Renal cortical epithelial cell (primary cell): ENCODE measurements at regions not wholly inside any gene's neighbourhood (a gene's known extent, or its start where the extent isn't known, plus 50 kb on each side); places are given as distances from the start of the nearest gene placed in this dataset.
"Not testable (repeated sequence)": the region's sequence is repeated elsewhere in the genome, so short reads cannot be mapped to it uniquely, and the experiment has no call there.

ENCODE experiments used
- DNase-seq: peaks from one replicate; pipeline ENCODE4 v3.0.0-alpha.2; 2011; ENCODE audit warnings: low read depth

- DNase-seq = no peak
These were observed 149.6 kb upstream of the SH3BP4 start for GRCh38 chr2:234802071-234802844.

- no peak for DNase-seq
These were observed 154.1 kb upstream of the SH3BP4 start for GRCh38 chr2:234797566-234798250.

- DNase-seq = no peak
These were observed 155.7 kb upstream of the SH3BP4 start for GRCh38 chr2:234796045-234796591.

DNA sequence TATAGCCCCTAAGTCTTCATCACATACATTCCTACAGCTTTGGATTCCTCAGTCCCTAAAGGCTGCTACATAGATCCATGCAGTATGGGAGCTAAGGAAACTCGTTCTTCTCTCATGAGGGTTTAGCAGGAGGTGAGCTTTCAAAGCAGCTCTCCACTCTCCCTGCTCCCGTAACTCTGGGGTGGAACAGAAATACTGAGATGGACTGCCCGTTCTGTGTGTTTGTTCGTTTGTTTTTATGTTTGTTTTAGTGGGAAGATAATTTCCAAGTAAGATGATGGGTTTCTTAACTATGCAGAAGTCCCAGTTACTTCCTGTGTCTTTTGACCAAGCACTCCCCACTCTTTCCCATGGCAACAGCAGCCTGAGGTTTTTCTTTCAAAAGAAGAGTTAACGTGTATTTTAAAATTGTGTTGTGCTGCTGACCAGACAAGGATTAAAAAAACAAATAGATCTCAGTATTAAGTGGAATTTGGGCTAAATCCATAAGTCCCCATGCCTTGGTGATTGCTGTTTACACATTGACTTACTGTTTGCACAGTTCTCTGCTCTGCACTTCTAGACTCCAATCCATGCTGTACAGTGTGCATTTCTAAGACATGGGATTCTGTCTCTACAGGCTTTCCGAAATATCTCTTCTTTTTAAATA is 156.4 kb upstream of the SH3BP4 start:
- no peak for DNase-seq

DNA sequence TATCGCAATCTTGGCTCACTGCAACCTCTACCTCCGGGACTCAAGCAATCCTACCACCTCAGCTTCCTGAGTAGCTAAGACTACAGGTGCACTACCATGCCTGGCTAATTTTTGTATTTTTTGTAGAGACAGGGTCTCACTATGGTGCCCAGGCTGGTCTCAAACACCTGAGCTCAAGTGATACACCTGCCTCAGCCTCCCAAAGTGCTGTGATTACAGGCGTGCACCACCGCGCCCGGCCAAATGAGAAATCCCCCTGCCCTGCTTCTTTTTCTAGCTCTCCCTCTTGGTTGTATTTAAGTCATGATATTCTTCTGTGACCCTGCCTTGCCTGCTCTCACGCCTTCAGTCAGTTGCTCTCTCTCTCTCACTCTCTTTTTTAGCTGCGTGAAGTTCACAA is 157.0 kb upstream of the SH3BP4 start:
- no peak for DNase-seq

- DNase-seq = no peak
These were observed 158.5 kb upstream of the SH3BP4 start for GRCh38 chr2:234793212-234793785.

DNA sequence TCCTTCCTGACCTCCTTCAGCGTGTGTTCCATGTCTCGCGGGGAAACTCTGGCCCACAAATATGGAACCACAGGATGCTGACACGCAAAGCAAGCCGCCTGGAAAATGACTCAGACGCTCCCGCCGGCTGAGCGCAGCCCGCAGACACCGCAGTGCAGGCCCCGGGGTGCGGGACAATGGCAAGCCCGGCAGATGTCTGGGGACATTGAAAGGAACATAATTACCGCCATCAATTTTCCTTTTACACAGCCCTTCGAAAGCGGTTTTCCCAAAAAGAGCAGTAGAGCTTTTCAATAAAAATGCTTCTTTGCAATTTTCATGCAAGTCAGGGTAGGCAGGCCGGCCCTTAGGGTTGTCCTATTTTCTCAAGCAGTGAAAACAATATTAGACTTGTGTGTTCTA is 159.2 kb upstream of the SH3BP4 start:
- no peak for DNase-seq

DNA sequence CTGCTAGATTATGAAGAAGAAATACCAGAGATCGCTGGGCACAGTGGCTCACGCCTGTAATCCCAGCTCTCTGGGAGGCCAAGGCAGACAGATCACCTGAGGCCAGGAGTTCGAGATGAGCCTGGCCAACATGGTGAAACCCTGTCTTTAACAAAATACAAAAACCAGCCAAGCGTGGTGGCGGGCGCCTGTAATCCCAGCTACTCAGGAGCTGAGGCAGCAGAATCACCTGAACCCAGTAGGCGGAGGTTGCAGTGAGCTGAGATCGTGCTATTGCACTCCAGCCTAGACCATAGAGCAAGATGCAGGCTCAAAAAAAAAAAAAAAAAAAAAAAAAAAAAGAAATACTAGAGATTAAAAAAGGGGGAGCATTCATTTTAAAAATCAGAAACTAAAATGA is 159.7 kb upstream of the SH3BP4 start:
- not testable (repeated sequence) for DNase-seq

DNA sequence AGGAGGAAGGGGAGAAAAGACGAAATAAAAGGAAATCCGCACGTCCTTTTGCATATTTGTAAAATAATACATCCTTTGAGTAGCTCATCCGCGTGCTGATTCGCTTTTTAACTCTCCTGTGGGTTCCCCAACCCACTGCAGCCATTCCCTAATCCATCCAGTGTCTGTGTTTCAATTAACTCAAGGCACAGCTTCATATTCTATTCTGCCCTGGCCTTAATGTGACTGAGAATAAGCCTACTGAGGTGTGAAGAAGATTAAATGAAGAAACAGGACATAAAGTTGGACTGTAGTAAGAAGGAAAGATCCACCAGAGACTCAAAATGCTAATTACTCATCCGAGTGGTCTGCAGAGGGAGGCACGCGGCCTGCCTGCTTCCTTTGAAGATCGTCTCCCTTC is 161.4 kb upstream of the SH3BP4 start:
- no peak for DNase-seq

DNA sequence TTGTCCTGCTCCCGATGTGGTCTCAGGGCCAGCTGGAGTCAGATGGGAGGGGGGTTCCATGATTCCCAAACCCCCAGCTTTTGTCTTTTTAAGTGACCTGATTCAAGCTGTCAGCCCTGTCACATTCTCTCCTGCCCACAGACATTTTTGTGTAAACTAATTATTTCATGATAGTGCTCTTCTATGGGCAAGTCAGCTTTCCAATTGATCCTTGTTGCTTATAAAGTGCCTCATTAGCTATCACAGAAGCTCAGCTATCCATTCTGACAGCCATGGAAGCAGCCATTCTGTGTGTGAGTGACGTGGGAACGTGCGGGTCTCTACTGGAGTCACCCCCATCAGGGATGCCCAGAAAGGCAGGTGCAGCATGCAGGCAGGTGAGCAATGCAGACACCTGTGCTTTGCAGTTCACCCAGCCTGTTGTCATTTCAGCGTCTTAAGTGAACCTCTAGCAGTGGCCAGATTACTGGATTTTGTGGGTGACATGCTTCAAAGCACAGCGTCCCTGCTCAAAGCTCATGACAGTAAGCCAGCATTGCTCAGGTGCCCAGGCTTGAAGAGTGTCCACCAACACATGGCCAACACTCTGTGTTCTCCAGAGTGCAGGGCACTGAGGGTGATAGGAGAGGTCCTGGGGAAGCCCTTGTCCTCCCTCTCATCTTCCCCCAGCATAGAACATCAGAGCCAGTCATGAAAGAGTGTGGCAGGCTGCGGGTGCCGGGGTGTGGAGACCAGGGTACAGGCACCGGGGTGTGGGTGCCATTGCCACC is 162.1 kb upstream of the SH3BP4 start:
- no peak for DNase-seq

DNA sequence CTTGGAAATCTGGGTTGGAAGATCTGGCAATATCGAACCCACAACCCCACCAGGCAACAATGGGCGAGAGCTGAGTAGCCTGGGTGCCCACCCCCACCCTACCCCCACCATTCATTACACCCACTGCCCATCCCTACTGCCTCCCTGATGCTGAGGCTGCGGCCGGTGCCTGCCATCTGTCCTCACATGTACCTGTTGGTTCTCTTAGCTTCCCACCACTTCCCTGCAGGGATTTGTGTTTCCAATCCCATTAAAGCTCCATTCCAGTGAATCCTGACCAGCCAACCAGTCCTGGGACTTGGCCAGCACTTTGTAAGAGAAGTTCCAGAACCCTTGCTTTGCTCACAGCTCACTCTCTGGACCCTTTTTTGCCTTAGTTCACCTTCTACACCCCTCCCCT is 163.0 kb upstream of the SH3BP4 start:
- DNase-seq = no peak

GRCh38 chr2:234788381-234788780 is 163.4 kb upstream of the SH3BP4 start:
- DNase-seq = no peak

- DNase-seq = no peak
These were observed 164.7 kb upstream of the SH3BP4 start for GRCh38 chr2:234787114-234787513.

GRCh38 chr2:234773764-234774409 is 177.9 kb upstream of the SH3BP4 start:
- DNase-seq = no peak

DNA sequence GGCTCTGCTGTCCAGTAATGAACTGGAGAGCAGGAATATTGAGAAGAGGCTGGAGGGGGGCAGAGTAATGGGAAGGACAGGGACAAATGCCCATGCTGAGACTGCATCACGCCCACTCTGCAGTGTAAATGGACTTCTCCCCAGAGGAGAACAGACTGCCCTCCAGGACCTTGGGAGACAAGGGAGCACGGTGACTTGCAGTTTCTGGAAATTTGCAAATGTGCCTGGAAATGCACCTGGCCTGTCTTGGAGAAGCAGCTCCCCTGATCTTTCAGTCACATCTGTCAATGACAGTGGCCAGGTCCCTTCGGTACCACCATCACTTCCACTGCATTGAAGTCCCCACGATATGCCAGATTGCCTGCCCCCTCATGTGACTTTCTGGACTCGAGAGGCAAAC is 178.7 kb upstream of the SH3BP4 start:
- DNase-seq = no peak

DNA sequence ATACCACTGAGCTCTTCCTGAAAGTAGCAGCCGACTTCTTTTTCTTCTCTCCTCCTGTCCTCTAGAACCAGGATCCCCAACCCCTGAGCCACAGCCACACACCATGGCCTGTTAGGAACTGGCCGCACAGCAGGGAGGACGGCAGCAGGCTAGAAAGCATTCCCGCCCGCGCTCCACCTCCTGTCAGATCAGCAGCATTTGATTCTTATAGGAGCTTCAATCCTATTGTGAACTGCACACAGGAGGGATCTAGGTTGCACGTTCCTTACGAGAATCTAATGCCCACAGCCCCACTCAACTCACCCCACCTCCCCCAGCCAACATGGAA is 179.1 kb upstream of the SH3BP4 start:
- DNase-seq = no peak

DNA sequence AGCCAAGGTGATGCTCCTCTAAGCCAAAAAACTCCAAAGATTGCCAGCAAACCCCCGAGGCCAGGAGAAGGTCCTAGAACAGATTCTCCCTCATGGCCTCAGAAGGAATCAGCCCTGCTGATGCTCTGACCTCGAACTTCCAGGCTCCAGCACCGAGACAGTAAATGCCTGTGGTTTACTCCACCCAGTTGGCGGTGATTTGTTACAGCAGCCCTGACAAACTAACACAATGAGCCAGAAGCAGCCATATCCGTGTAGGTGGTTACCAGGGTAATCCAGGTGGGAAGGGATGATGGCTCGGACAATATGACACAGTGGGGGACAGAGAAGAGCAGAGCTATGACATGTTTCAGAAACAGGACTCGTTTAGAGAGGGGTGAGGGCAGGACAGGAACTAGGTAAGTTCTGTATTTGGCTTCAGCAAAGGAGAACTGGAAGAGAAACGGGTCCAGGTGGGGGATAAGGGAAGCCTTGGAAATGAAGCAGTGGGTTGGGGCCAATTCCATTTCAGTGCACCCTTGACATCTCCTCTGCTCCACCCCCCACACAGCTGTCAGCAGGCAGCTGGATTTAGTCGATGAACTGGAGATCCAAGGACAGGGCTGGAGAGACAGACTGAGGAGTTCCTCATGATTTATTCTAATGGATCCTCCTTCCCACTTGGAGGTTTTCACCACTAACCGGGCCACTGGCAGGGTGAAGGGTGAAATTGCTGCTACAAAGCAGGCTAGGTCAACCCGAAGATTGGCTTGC is 179.7 kb upstream of the SH3BP4 start:
- DNase-seq = peak; percentile 54

DNA sequence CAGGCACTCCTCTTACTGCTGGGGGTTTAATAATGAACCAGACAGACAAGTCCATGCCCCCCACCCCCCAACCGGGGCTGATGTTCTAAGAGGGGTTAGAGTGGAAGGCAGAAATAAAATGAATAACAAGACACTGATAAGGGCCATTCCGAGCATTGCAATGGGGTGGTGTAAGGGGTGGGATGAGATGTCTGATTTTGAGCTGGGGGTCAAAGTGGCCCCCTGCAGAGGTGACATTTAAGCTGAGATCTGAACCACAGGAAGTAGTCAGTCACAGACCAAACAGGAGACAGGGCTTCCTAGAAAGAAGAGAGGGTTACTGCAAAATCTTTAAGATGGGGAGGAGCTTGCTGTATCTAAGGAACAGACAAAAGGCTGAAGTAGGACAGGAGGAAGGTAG is 180.6 kb upstream of the SH3BP4 start:
- DNase-seq = no peak

- DNase-seq = no peak
These were observed 181.1 kb upstream of the SH3BP4 start for GRCh38 chr2:234770715-234771141.

- no peak for DNase-seq
These were observed 181.7 kb upstream of the SH3BP4 start for GRCh38 chr2:234770031-234770506.
